ENCODE measurements at regions not wholly inside any gene's neighbourhood (a gene's known extent, or its start where the extent isn't known, plus 50 kb on each side); places are given as distances from the start of the nearest gene placed in this dataset.

- no peak for TF ChIP-seq AFF1 (IDR thresholded peaks at IDR 0.05; ENCODE audit: low read depth in 1 of 2, partially characterized antibody in 2 of 2)
- no peak for TF ChIP-seq CTCFL (IDR thresholded peaks at IDR 0.05; ENCODE audit: borderline replicate concordance, insufficient read depth, low read depth, low read length, poor library complexity, severe bottlenecking)
- TF ChIP-seq MGA (IDR thresholded peaks at IDR 0.05): no peak
Measured at GRCh38 chr1:196056966-196057365, 551.3 kb downstream of the KCNT2 start (continued).

All from K562 (cell line).